ENCODE measurements at regions not wholly inside any gene's neighbourhood (a gene's known extent, or its start where the extent isn't known, plus 50 kb on each side); places are given as distances from the start of the nearest gene placed in this dataset.

- TF ChIP-seq CTCF (IDR thresholded peaks at IDR 0.05), result no peak
- TF ChIP-seq EP300 (IDR thresholded peaks at IDR 0.05), result no peak
- TF ChIP-seq POLR2AphosphoS5 (IDR thresholded peaks at IDR 0.05), result no peak
Measured at GRCh38 chr15:26128611-26129140, 265.5 kb upstream of the ATP10A start.
